Endothelial cell of umbilical vein (primary cell): ENCODE measurements at regions not wholly inside any gene's neighbourhood (a gene's known extent, or its start where the extent isn't known, plus 50 kb on each side); places are given as distances from the start of the nearest gene placed in this dataset.

ENCODE experiments used
- BruUV-seq: library from RNA; stranded (reverse); fragments of 400-500 nt; replicated peaks from 2 replicates; lab custom pipeline; 2021; lab: Mats Ljungman, UMichigan
- CTCF ChIA-PET: fragments of 300-600, 350-600 bp; sonication (Branson Sonifier 250); formaldehyde crosslinking; loops from one replicate; lab custom pipeline; 2021; ENCODE audit warnings: antibody characterized with exemption, inconsistent platforms; lab: Charles Lee
- POLR2A ChIA-PET: fragments of 300-600, 350-600 bp; sonication (Branson Sonifier 250); formaldehyde crosslinking; loops from one replicate; lab custom pipeline; 2021; ENCODE audit warnings: antibody characterized with exemption, inconsistent platforms; lab: Charles Lee
- DNase-seq: peaks from one replicate; pipeline ENCODE4 v3.0.0-alpha.2; 2011; ENCODE audit warnings: low read depth, low spot score
- FAIRE-seq: peaks from 2 replicates; lab custom pipeline; 2011; peaks lifted over from hg19 to GRCh38; lab: Jason Lieb, UNC
- H2AFZ ChIP-seq: 2 replicates; pipeline ENCODE4 v1.6.0; 2012; ENCODE audit warnings: low read depth, low read length, control low read depth, inconsistent platforms
- H3K27ac ChIP-seq: 2 replicates; pipeline ENCODE4 v1.5.1; 2011; ENCODE audit warnings: low read depth, mild to moderate bottlenecking, control low read depth, low read length, moderate library complexity; ENCODE audit not compliant: insufficient read depth
- H3K27me3 ChIP-seq, 2 experiments: 2 replicates each; pipeline versions ENCODE4 v1.6.0 to v1.6.1; 2011; ENCODE audit warnings: low read length in 2 of 2, mixed read lengths in 1 of 2; ENCODE audit not compliant: control insufficient read depth in 2 of 2, insufficient read depth in 2 of 2
- H3K36me3 ChIP-seq, 2 experiments: 2 replicates in 1 of 2; 3 replicates in 1 of 2; pipeline ENCODE4 v1.5.1; 2011; ENCODE audit warnings: low read length in 2 of 2, mild to moderate bottlenecking in 1 of 2, moderate library complexity in 1 of 2; ENCODE audit not compliant: control insufficient read depth in 2 of 2, insufficient read depth in 2 of 2; ENCODE audit errors: extremely low read depth in 1 of 2
- H3K4me1 ChIP-seq: 3 replicates; pipeline ENCODE4 v1.5.1; 2011; ENCODE audit warnings: mild to moderate bottlenecking, low read length; ENCODE audit not compliant: control insufficient read depth, insufficient read depth; ENCODE audit errors: extremely low read depth
- H3K4me2 ChIP-seq: 2 replicates; pipeline ENCODE4 v1.6.1; 2011; ENCODE audit warnings: low read length, control low read depth, mixed read lengths; ENCODE audit not compliant: insufficient read depth
- H3K4me3 ChIP-seq, 3 experiments: fragments of 200-600 bp in 1 of 3; sonication (generic), shearing (Covaris generic) in 1 of 3; replicated peaks in 1 of 3; 2 replicates each; pipeline ENCODE4 v1.5.1; 2011 to 2016; ENCODE audit warnings: control low read depth in 3 of 3, low read length in 3 of 3, mild to moderate bottlenecking in 2 of 3, inconsistent platforms in 1 of 3, low read depth in 1 of 3, moderate library complexity in 1 of 3; ENCODE audit not compliant: insufficient read depth in 1 of 3
- H3K79me2 ChIP-seq: 2 replicates; pipeline ENCODE4 v1.6.0; 2012; ENCODE audit warnings: low read length, inconsistent platforms; ENCODE audit not compliant: control insufficient read depth, insufficient read depth
- H3K9ac ChIP-seq: replicated peaks from 2 replicates; pipeline ENCODE3; 2011; ENCODE audit warnings: low read length, control low read depth; ENCODE audit not compliant: insufficient read depth; ENCODE audit errors: extremely low read depth
- H3K9me1 ChIP-seq: replicated peaks from 3 replicates; pipeline ENCODE4 v1.6.0; 2011; ENCODE audit warnings: mild to moderate bottlenecking, low read length; ENCODE audit not compliant: control insufficient read depth, insufficient read depth; ENCODE audit errors: extremely low read depth
- H3K9me3 ChIP-seq: replicated peaks from 2 replicates; pipeline ENCODE4 v1.5.1; 2012; ENCODE audit warnings: low read length, inconsistent platforms; ENCODE audit not compliant: control insufficient read depth, insufficient read depth
- H4K20me1 ChIP-seq: replicated peaks from 2 replicates; pipeline ENCODE3; 2011; ENCODE audit warnings: mild to moderate bottlenecking, low read length; ENCODE audit not compliant: control insufficient read depth, insufficient read depth; ENCODE audit errors: extremely low read depth
- CTCF ChIP-seq, 2 donors: IDR thresholded peaks; 1 replicate in 1 of 2; 2 replicates in 1 of 2; pipeline ENCODE4 v1.5.1; 2011; ENCODE audit warnings: low read length in 2 of 2, mild to moderate bottlenecking in 2 of 2, moderate library complexity in 2 of 2, control low read depth in 1 of 2, inconsistent platforms in 1 of 2, low read depth in 1 of 2; ENCODE audit not compliant: insufficient read depth in 1 of 2; ENCODE audit errors: extremely low read depth in 1 of 2
- EZH2 ChIP-seq: IDR thresholded peaks from 2 replicates; pipeline ENCODE4 v1.6.1; 2012; ENCODE audit warnings: borderline replicate concordance, low read depth, mild to moderate bottlenecking, moderate library complexity, low read length, inconsistent platforms; ENCODE audit not compliant: severe bottlenecking
- FOS ChIP-seq: IDR thresholded peaks from 2 replicates; pipeline ENCODE4 v1.6.1; 2011; ENCODE audit warnings: mild to moderate bottlenecking, low read length, moderate library complexity, borderline replicate concordance; ENCODE audit not compliant: insufficient read depth
- GATA2 ChIP-seq: IDR thresholded peaks from 2 replicates; pipeline ENCODE4 v1.7.0; 2011; ENCODE audit warnings: low read depth, mild to moderate bottlenecking, moderate library complexity, mixed read lengths, low read length; ENCODE audit not compliant: insufficient read length, insufficient read depth
- JUN ChIP-seq: IDR thresholded peaks from 2 replicates; pipeline ENCODE4 v1.6.1; 2011; ENCODE audit warnings: borderline replicate concordance, low read depth; ENCODE audit not compliant: insufficient read length, insufficient read depth
- MYC ChIP-seq: IDR thresholded peaks from one replicate; pipeline ENCODE4 v1.6.1; 2011; ENCODE audit warnings: mild to moderate bottlenecking, low read depth, low read length
- POLR2A ChIP-seq: IDR thresholded peaks from 2 replicates; pipeline ENCODE4 v1.6.1; 2012; ENCODE audit warnings: low read depth, mild to moderate bottlenecking, control low read depth, low read length
- POLR2AphosphoS5 ChIP-seq: IDR thresholded peaks from 2 replicates; pipeline ENCODE4 v1.6.1; 2012; ENCODE audit warnings: low read depth, mild to moderate bottlenecking, control low read depth, low read length, moderate library complexity; ENCODE audit not compliant: insufficient read depth
- dilution Hi-C: fragments of 300-500 bp; cut with MboI; formaldehyde crosslinking; loops from one replicate; pipeline ENCODE4 v1.15.0; 2019; ENCODE audit warnings: low sequenced_read_pairs; ENCODE audit not compliant: extremely low pct_ligation_motif_present
- intact Hi-C: fragments of 100-400 bp; cut with micrococcal nuclease; formaldehyde crosslinking; loops from one replicate; pipeline ENCODE4 v1.10.0; 2022
- TF ChIP-seq, protein P1 (sequence below): IDR thresholded peaks from 2 replicates; pipeline ENCODE4 v1.6.1; 2011; ENCODE audit not compliant: insufficient read depth, insufficient read length

DNA sequence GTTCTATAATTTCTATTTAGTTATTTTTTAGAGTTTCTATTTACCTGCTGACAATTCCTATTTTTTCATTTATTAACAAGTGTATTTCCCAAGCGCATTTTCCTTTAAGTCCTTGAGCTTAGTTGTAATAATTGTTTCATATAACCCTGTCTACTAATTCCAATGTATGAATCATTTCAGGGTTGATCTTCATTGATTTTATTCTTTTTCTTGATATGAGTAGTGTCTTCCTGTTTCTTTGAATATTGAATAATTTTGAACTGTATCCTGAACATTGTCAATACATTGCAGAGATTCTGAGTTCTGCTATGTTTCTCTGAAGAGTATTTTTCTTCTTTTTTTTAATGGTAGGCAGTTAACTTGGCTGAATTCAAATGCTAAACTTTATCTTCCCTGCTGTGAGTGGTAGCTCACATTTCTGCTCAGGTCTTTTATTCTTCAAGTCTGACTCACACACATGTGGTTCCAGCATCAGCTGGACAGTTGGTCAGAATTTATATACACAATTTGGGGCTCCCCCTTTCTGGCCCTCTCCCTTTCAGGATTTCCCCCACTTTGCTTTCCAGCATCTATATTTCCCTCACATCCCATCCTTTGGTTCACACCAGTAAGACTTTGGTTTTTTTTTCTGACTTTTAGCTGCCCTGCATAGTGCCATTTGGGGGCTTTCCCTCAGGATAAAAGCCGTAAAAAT is 54.4 kb upstream of the WDR26 start:
- no peaks in the 10 kb centered on the region for H3K27me3 ChIP-seq
- no peak overlapping the region for H3K4me2 ChIP-seq
- H3K36me3 ChIP-seq = no peaks in the 10 kb centered on the region
- H3K9me3 ChIP-seq = no peaks in the 10 kb centered on the region
- intact Hi-C loops = no loop called here
- BruUV-seq = no TSS peak
- H3K27ac ChIP-seq = no peak overlapping the region
- no peak for TF ChIP-seq FOS
- no peak for TF ChIP-seq GATA2
- no peak for TF ChIP-seq MYC
- no peak for TF ChIP-seq EZH2
- TF ChIP-seq, protein P1, sequence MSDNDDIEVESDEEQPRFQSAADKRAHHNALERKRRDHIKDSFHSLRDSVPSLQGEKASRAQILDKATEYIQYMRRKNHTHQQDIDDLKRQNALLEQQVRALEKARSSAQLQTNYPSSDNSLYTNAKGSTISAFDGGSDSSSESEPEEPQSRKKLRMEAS = no peak
- no peak for TF ChIP-seq POLR2A
- TF ChIP-seq JUN = no peak
- TF ChIP-seq CTCF (IDR thresholded peaks at IDR 0.05; ENCODE audit: extremely low read depth in 1 of 2, insufficient read depth in 1 of 2, low read depth in 1 of 2, low read length in 2 of 2) = no peak
- no peak for TF ChIP-seq POLR2AphosphoS5
- POLR2A ChIA-PET = no interaction called here
- FAIRE-seq = no peak
- no peaks in the 10 kb centered on the region for H4K20me1 ChIP-seq
- no peak overlapping the region for H2AFZ ChIP-seq
- CTCF ChIA-PET = interaction anchor here (0.7 to 1.6 kb wide), 6 partner anchors 9 to 434 kb away, joined by 3 to 8 read pairs (median 4); no protein-coding TSS in a partner anchor
- no peaks in the 10 kb centered on the region for H3K4me1 ChIP-seq
- DNase-seq = no peak
- dilution Hi-C loops = no loop called here
- H3K4me3 ChIP-seq = no peak overlapping the region
- no peaks in the 10 kb centered on the region for H3K9me1 ChIP-seq
- no peak overlapping the region for H3K9ac ChIP-seq
- no peaks in the 10 kb centered on the region for H3K79me2 ChIP-seq
